ENCODE measurements at regions not wholly inside any gene's neighbourhood (a gene's known extent, or its start where the extent isn't known, plus 50 kb on each side); places are given as distances from the start of the nearest gene placed in this dataset.

GRCh38 chr9:23120630-23121029, 674.0 kb downstream of the DMRTA1 start:
- TF ChIP-seq MAX (IDR thresholded peaks at IDR 0.05; ENCODE audit: low read depth, low read length) (no peak), CTCF (IDR thresholded peaks at IDR 0.05; ENCODE audit: low read depth, low read length) (no peak), POLR2A (IDR thresholded peaks at IDR 0.05; ENCODE audit: extremely low read depth, insufficient read length) (no peak), MYC (IDR thresholded peaks at IDR 0.05; ENCODE audit: low read depth, low read length) (no peak)
